T-helper 1 cell (primary cell): ENCODE measurements at regions not wholly inside any gene's neighbourhood (a gene's known extent, or its start where the extent isn't known, plus 50 kb on each side); places are given as distances from the start of the nearest gene placed in this dataset.

Experiments used
- DNase-seq, 5 donors: peaks; one replicate each; pipeline ENCODE4 v3.0.0-alpha.2; 2012 to 2020

DNA sequence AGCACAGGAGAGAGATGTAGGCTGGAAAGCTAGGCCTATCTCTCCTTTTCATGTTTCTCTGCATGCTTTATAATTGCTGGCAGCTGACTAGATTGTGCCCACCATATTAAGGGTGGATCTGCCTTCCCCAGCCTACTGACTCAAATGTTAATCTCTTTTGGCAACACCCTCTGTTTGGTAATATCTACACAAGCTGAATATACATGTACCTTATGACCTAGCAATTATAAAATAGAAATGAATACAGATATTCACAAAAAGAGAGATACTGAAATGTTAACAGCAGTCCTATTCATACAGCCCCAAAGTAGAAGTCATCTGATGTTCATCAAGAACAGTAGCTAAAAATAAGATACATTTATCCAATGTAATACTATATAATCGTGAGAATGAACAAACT lies 429.6 kb downstream of the EPM2A start:
- DNase-seq: no peak

DNA sequence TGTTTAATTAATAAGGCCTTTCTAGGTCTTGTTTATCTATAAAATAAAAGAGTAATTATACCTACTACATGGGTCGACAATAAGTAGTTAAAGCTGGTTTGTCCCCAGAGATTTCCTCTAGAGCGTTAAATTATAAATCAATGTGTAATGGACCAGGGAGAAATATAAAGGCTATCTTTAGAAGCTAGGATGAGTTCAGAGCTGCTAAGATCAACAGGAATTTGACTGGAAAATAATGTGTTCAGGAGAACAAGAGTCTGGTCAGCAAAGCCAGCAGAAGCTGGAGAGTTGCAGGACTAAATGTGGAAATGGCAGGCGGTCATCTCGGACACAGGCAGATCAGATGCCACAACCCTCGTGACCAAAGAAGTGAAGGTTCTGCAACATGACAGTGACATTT lies 428.8 kb downstream of the EPM2A start:
- DNase-seq: no peak

GRCh38 chr6:145309842-145310535 lies 425.3 kb downstream of the EPM2A start:
- no peak for DNase-seq

GRCh38 chr6:145312481-145312880 lies 422.8 kb downstream of the EPM2A start:
- DNase-seq: no peak

GRCh38 chr6:145313041-145313855 lies 422.1 kb downstream of the EPM2A start:
- no peak for DNase-seq

GRCh38 chr6:145315982-145316600 lies 419.2 kb downstream of the EPM2A start:
- no peak for DNase-seq

GRCh38 chr6:145318952-145319351 lies 416.4 kb downstream of the EPM2A start:
- no peak for DNase-seq

DNA sequence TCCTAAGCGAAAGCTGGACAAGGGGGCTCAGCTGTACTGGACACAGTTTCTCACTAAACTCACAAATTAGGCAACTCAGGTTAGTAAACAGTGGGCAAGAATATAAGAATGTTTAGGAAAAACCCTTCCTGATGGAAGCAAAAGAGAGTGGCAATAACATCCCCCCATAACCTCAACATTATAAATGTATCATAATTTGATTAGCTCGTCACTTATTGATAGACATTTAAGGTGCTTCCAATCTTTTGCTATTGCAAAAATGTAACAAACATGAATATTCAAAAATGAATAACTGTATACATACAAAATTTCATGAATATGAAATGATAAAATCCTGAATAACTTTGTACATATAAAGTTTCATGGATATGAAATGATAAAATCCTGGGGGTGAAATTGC lies 415.7 kb downstream of the EPM2A start:
- DNase-seq: no peak

DNA sequence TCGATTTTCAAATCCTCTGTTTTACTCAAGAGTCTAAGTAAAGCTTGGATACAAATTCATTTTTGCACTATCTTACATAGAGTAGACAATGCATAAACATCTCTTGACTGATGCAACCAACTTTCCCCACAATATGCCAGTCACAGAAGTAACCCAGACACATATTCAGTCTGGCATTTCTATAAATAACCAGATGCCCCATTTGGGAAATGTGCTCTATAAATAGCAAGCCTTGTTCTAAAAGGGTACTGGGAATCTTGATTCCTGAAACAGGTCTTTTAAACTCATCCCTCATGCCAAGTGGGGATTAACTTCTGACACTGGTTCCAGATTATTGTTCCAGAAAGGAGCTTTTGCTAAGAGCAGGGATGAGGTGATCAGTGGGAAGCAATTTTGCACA lies 411.7 kb downstream of the EPM2A start:
- DNase-seq: no peak

GRCh38 chr6:145327586-145327985 lies 407.7 kb downstream of the EPM2A start:
- no peak for DNase-seq

DNA sequence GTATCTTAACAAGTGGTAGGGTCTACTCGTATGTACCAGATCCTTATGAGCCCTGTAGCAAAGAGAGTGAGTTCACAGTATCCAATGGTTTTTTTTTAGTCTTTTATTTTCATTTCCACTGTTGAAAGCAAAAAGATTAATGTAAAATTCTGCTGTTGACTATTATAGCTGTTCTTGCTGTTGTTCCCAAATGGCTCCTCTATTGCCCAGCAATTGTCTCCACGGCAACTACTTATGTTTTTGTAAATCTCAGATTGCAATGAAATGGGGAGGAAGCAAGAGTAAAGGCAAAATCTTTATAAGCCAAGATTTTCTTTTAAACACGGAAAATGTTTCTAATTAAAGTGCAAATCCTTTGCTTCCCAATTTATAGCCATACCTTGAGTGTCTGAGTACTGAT lies 406.1 kb downstream of the EPM2A start:
- no peak for DNase-seq

- DNase-seq: no peak
Measured at GRCh38 chr6:145331066-145331465, 404.3 kb downstream of the EPM2A start.

- DNase-seq: no peak
Measured at GRCh38 chr6:145332011-145332410, 403.3 kb downstream of the EPM2A start.

- DNase-seq: no peak
Measured at GRCh38 chr6:145336119-145336518, 399.2 kb downstream of the EPM2A start.

- DNase-seq: no peak
Measured at GRCh38 chr6:145339089-145339488, 396.2 kb downstream of the EPM2A start.

GRCh38 chr6:145340256-145340655 lies 395.1 kb downstream of the EPM2A start:
- no peak for DNase-seq

GRCh38 chr6:145345094-145345493 lies 390.2 kb downstream of the EPM2A start:
- DNase-seq: no peak

DNA sequence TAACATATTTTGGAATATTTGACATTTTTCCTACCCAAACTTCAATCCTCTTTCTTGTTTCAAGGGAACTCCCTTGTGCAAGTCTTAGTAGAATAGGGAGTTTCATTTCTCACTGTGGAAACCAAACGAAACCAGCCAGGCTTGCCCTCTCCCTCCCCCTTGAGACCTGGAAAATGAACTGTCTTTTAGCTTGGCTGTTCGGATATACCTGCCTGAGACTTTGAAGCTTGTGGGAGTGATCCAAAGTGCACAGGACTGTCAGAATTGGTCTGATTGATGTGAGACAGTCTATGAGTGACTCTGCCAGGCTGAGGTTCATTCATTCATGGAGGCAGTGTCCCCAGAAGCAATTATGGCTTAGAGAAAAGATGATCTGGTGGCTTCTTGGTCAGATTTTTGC lies 388.1 kb downstream of the EPM2A start:
- no peak for DNase-seq

DNA sequence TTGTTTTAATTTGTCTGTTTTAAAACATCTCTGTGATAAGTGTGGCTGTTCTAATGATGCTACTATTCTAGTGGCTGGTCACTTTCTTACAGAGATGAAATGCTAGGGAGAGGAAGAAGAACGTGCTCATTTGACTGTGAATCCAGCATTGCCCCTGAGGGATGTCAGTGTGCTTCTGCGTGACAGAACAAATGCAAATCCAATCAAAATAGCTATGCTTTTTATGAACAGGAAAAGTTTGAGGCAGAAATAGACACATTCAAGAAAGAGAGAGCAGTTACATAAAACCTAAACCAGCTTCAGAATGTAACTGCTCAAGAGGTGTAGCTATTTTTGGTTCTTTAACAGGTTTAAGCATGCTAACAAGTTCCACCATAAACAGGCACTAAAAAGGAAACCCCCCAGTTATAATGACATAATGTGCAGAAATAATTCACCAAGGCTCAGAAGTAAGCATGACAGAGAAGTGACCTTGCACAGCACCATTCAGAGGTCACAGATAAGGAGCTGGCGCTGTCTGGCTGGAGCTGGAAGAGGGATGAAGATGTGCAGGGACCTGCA lies 385.3 kb downstream of the EPM2A start:
- no peak for DNase-seq

DNA sequence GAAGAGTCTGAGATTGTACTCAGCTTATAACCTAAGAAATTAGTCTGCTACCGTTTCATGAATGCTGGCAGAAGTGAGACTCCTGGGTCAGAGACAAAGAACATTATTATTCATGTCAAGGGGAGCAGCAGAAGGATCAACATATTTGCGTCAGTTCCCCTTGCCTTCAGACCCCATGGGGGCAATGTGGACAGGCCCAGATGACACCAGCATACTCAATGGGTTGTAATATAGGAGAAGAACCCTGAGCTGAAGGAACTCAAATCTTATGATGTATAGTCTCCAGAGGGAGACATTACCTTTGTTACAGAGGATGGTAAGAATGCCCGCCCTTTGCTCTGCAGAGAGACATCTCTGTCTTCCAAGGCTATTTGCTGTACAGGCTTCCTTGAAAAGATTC lies 384.4 kb downstream of the EPM2A start:
- DNase-seq: no peak

GRCh38 chr6:145352382-145353080 lies 382.8 kb downstream of the EPM2A start:
- DNase-seq: no peak

DNA sequence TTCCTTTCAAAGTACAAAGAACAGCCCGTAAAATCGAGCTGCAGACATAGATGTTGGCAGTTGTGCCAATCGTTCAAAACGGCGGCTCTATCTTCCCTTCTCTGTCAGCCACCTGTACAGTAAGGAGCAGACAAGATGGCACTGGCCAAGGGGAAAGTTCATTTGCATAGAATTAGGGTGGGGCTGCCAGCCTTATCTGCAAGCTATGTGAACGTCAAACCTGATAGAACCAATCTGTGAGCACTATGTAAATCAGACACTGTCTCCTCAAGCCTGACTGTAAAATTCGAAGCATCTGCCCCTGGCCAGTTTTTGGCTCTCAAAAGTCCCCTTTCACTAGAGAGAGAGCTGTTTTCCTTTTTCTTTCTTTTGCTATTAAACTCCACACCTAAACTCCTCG lies 374.5 kb downstream of the EPM2A start:
- no peak for DNase-seq

DNA sequence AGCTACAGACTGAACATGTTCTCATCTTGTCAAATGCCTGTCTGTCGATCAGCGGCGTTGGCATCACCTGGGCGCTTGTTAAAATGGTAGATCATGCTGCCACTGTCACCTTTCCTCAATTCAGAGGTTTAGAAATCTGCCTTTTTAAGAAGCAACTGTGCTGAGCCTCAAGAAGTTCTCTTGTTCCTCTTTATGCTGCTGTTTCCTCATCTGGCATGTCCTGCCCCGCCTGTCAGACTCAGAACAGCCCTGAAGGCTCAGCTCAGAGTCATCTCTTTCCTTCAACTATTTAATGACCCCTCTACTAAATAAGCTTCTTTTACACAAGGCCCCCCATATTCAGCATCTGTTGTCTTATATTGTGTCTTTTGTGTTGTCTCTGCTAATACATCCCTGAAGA lies 368.2 kb downstream of the EPM2A start:
- DNase-seq: no peak
